Prostate gland (tissue), 2 donors: ENCODE measurements at regions not wholly inside any gene's neighbourhood (a gene's known extent, or its start where the extent isn't known, plus 50 kb on each side); places are given as distances from the start of the nearest gene placed in this dataset.

Source experiments
- POLR2A ChIP-seq: fragments of 450-650 bp; IDR thresholded peaks from one replicate; pipeline ENCODE4 v1.6.1; 2016; ENCODE audit warnings: antibody characterized with exemption, mild to moderate bottlenecking
- TF ChIP-seq, protein P1 (sequence below), 4 experiments: fragments of 200-600 bp in 2 of 4; fragments of 450-650 bp in 2 of 4; sonication (generic) in 2 of 4; IDR thresholded peaks; 1 replicate in 3 of 4; 2 replicates in 1 of 4; pipeline ENCODE4 v1.5.1; 2016 to 2019; ENCODE audit warnings: antibody characterized with exemption in 4 of 4, mild to moderate bottlenecking in 2 of 4, moderate library complexity in 2 of 4

GRCh38 chr4:165788686-165789463 lies 84.2 kb upstream of the TLL1 start:
- TF ChIP-seq, protein P1, sequence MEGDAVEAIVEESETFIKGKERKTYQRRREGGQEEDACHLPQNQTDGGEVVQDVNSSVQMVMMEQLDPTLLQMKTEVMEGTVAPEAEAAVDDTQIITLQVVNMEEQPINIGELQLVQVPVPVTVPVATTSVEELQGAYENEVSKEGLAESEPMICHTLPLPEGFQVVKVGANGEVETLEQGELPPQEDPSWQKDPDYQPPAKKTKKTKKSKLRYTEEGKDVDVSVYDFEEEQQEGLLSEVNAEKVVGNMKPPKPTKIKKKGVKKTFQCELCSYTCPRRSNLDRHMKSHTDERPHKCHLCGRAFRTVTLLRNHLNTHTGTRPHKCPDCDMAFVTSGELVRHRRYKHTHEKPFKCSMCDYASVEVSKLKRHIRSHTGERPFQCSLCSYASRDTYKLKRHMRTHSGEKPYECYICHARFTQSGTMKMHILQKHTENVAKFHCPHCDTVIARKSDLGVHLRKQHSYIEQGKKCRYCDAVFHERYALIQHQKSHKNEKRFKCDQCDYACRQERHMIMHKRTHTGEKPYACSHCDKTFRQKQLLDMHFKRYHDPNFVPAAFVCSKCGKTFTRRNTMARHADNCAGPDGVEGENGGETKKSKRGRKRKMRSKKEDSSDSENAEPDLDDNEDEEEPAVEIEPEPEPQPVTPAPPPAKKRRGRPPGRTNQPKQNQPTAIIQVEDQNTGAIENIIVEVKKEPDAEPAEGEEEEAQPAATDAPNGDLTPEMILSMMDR (IDR thresholded peaks at IDR 0.05): no peak
- no peak for TF ChIP-seq POLR2A
